ENCODE measurements at regions not wholly inside any gene's neighbourhood (a gene's known extent, or its start where the extent isn't known, plus 50 kb on each side); places are given as distances from the start of the nearest gene placed in this dataset.

DNA sequence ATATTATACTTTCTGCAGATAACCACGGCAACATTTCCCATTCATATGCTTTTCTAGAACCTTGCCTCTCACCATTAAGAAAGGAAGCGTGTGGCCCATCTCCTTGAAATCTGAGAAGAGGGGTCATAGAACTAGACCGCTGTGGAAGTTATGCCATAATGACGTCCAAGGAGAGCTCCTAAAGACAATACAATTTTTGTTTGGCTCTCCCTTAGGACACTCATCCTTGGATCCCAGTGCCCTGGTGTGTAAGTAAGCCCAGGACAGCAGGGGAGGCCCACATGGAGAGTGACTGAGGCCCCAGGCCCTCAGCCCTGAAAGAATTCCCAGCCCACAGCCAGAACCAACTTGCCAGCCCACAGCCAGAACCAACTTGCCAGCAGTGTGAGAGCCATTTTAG is 379.6 kb downstream of the FOXA2 start:
- TF ChIP-seq, protein P1, sequence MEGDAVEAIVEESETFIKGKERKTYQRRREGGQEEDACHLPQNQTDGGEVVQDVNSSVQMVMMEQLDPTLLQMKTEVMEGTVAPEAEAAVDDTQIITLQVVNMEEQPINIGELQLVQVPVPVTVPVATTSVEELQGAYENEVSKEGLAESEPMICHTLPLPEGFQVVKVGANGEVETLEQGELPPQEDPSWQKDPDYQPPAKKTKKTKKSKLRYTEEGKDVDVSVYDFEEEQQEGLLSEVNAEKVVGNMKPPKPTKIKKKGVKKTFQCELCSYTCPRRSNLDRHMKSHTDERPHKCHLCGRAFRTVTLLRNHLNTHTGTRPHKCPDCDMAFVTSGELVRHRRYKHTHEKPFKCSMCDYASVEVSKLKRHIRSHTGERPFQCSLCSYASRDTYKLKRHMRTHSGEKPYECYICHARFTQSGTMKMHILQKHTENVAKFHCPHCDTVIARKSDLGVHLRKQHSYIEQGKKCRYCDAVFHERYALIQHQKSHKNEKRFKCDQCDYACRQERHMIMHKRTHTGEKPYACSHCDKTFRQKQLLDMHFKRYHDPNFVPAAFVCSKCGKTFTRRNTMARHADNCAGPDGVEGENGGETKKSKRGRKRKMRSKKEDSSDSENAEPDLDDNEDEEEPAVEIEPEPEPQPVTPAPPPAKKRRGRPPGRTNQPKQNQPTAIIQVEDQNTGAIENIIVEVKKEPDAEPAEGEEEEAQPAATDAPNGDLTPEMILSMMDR (IDR thresholded peaks at IDR 0.05) = no peak
- no peak for TF ChIP-seq POLR2A (IDR thresholded peaks at IDR 0.05)
